H1 (cell line): ENCODE measurements at regions not wholly inside any gene's neighbourhood (a gene's known extent, or its start where the extent isn't known, plus 50 kb on each side); places are given as distances from the start of the nearest gene placed in this dataset.
A peak's percentile ranks its signal among the peaks of the same experiment; 100 is the strongest.

Experiments used
- CTCF ChIA-PET: fragments of 300-600 bp; sonication (Branson Sonifier 250); formaldehyde crosslinking; loops from one replicate; lab custom pipeline; 2021; ENCODE audit not compliant: partially characterized antibody; lab: Charles Lee
- POLR2A ChIA-PET: fragments of 300-600 bp; sonication (Branson Sonifier 250); formaldehyde crosslinking; loops from one replicate; lab custom pipeline; 2021; ENCODE audit warnings: inconsistent platforms; ENCODE audit not compliant: partially characterized antibody; lab: Charles Lee
- DNase-seq, 2 experiments: peaks; one replicate each; pipeline versions ENCODE4 v3.0.0 to v3.0.0-alpha.2; 2010 to 2022; ENCODE audit warnings: low spot score in 2 of 2, low read depth in 1 of 2, mixed read lengths in 1 of 2
- FAIRE-seq: peaks from 2 replicates; lab custom pipeline; 2011; peaks lifted over from hg19 to GRCh38; lab: Jason Lieb, UNC
- H2AFZ ChIP-seq: 2 replicates; pipeline ENCODE4 v1.8.1; 2012; ENCODE audit warnings: low read length, inconsistent platforms
- H2AK5ac ChIP-seq: 2 replicates; pipeline ENCODE4 v1.6.1; 2013; ENCODE audit warnings: low read depth, low read length
- H2BK120ac ChIP-seq: replicated peaks from 2 replicates; pipeline ENCODE3; 2013; ENCODE audit warnings: low read depth, low read length, inconsistent platforms
- H2BK12ac ChIP-seq: 2 replicates; pipeline ENCODE4 v1.6.1; 2013; ENCODE audit warnings: low read depth, low read length
- H2BK15ac ChIP-seq: 2 replicates; pipeline ENCODE4 v1.6.1; 2013; ENCODE audit warnings: low read length
- H2BK20ac ChIP-seq: 2 replicates; pipeline ENCODE4 v1.6.1; 2013; ENCODE audit warnings: low read length
- H2BK5ac ChIP-seq: 2 replicates; pipeline ENCODE4 v1.6.1; 2013; ENCODE audit warnings: low read depth, low read length
- H3K14ac ChIP-seq: 2 replicates; pipeline ENCODE4 v1.6.1; 2013; ENCODE audit warnings: inconsistent platforms; ENCODE audit not compliant: insufficient read length
- H3K18ac ChIP-seq: 2 replicates; pipeline ENCODE4 v1.6.1; 2013; ENCODE audit warnings: low read length; ENCODE audit errors: extremely low read depth
- H3K23ac ChIP-seq: 2 replicates; pipeline ENCODE4 v1.6.1; 2013; ENCODE audit warnings: inconsistent platforms; ENCODE audit not compliant: insufficient read length
- H3K23me2 ChIP-seq: 2 replicates; pipeline ENCODE4 v1.6.1; 2013; ENCODE audit warnings: low read depth, low read length
- H3K27ac ChIP-seq: 2 replicates; pipeline ENCODE4 v1.6.1; 2011; ENCODE audit warnings: low read depth, low read length, inconsistent platforms
- H3K27me3 ChIP-seq, 4 experiments: replicated peaks in 1 of 4; 1 replicate in 1 of 4; 2 replicates in 3 of 4; pipeline versions ENCODE4 v1.6.1 to v1.8.1; 2011 to 2013; ENCODE audit warnings: low read length in 3 of 4, mild to moderate bottlenecking in 3 of 4, inconsistent platforms in 2 of 4, mixed read lengths in 2 of 4, moderate library complexity in 1 of 4; ENCODE audit not compliant: control insufficient read depth in 3 of 4, insufficient read depth in 3 of 4; ENCODE audit errors: extremely low read depth in 1 of 4
- H3K36me3 ChIP-seq, 4 experiments: 2 replicates each; pipeline versions ENCODE4 v1.6.1 to v1.8.1; 2011 to 2013; ENCODE audit warnings: mild to moderate bottlenecking in 4 of 4, low read length in 3 of 4, moderate library complexity in 2 of 4, control low read depth in 1 of 4, inconsistent platforms in 1 of 4; ENCODE audit not compliant: insufficient read depth in 4 of 4, control insufficient read depth in 2 of 4
- H3K4ac ChIP-seq: replicated peaks from 2 replicates; pipeline ENCODE3; 2013; ENCODE audit warnings: low read length, low read depth, mixed read lengths, inconsistent platforms; ENCODE audit not compliant: insufficient read length
- H3K4me1 ChIP-seq, 4 experiments: replicated peaks in 1 of 4; 1 replicate in 1 of 4; 2 replicates in 3 of 4; pipeline versions ENCODE4 v1.6.1 to v1.8.1; 2011 to 2013; ENCODE audit warnings: low read length in 3 of 4, inconsistent platforms in 2 of 4, mixed read lengths in 1 of 4; ENCODE audit not compliant: insufficient read depth in 4 of 4, control insufficient read depth in 3 of 4
- H3K4me2 ChIP-seq, 2 experiments: 2 replicates each; pipeline versions ENCODE4 v1.6.1 to v1.8.1; 2011 to 2013; ENCODE audit warnings: low read depth in 2 of 2, low read length in 2 of 2, control low read depth in 1 of 2, inconsistent platforms in 1 of 2, mild to moderate bottlenecking in 1 of 2; ENCODE audit not compliant: insufficient read depth in 1 of 2
- H3K4me3 ChIP-seq, 4 experiments: fragments of 200-600, 300-600 bp in 1 of 4; sonication (generic), shearing (Covaris generic), sonication (Bioruptor Twin) in 1 of 4; 2 replicates each; pipeline versions ENCODE4 v1.5.1 to v1.8.1; 2011 to 2016; ENCODE audit warnings: low read length in 4 of 4, low read depth in 3 of 4, control low read depth in 2 of 4, inconsistent platforms in 2 of 4, mild to moderate bottlenecking in 2 of 4, mixed read lengths in 1 of 4, moderate library complexity in 1 of 4; ENCODE audit not compliant: insufficient read depth in 2 of 4; ENCODE audit errors: extremely low read depth in 1 of 4
- H3K56ac ChIP-seq: replicated peaks from 2 replicates; pipeline ENCODE3; 2013; ENCODE audit warnings: low read depth, mild to moderate bottlenecking, mixed read lengths, low read length, inconsistent platforms; ENCODE audit not compliant: insufficient read length
- H3K79me1 ChIP-seq: 2 replicates; pipeline ENCODE4 v1.6.1; 2013; ENCODE audit warnings: low read depth, low read length, control low read depth
- H3K79me2 ChIP-seq, 2 experiments: 2 replicates each; pipeline versions ENCODE4 v1.6.1 to v1.8.1; 2012 to 2013; ENCODE audit warnings: low read length in 2 of 2, mild to moderate bottlenecking in 2 of 2, inconsistent platforms in 1 of 2; ENCODE audit not compliant: insufficient read depth in 2 of 2, control insufficient read depth in 1 of 2
- H3K9ac ChIP-seq, 4 experiments: replicated peaks in 1 of 4; 1 replicate in 1 of 4; 2 replicates in 3 of 4; pipeline versions ENCODE4 v1.6.1 to v1.8.1; 2011 to 2013; ENCODE audit warnings: low read depth in 3 of 4, low read length in 3 of 4, control low read depth in 2 of 4, mild to moderate bottlenecking in 2 of 4, moderate library complexity in 2 of 4, inconsistent platforms in 1 of 4; ENCODE audit errors: extremely low read depth in 1 of 4
- H3K9me3 ChIP-seq, 2 experiments: 2 replicates each; pipeline versions ENCODE4 v1.6.1 to v1.8.1; 2012 to 2013; ENCODE audit warnings: mild to moderate bottlenecking in 2 of 2, moderate library complexity in 2 of 2, control low read depth in 1 of 2, inconsistent platforms in 1 of 2, low read depth in 1 of 2, low read length in 1 of 2, mixed read lengths in 1 of 2; ENCODE audit not compliant: insufficient read depth in 2 of 2
- H4K20me1 ChIP-seq, 2 experiments: replicated peaks in 1 of 2; 2 replicates each; pipeline versions ENCODE3 to v1.8.1; 2011 to 2013; ENCODE audit warnings: inconsistent platforms in 2 of 2, low read length in 2 of 2, mild to moderate bottlenecking in 1 of 2; ENCODE audit not compliant: insufficient read depth in 2 of 2, control insufficient read depth in 1 of 2
- H4K5ac ChIP-seq: 2 replicates; pipeline ENCODE4 v1.6.1; 2013; ENCODE audit warnings: low read length, low read depth, mixed read lengths, inconsistent platforms; ENCODE audit not compliant: insufficient read length
- H4K8ac ChIP-seq: 2 replicates; pipeline ENCODE4 v1.8.0; 2013; ENCODE audit warnings: mild to moderate bottlenecking, moderate library complexity, low read length, inconsistent platforms; ENCODE audit not compliant: insufficient read depth; ENCODE audit errors: extremely low read depth
- H4K91ac ChIP-seq: replicated peaks from 2 replicates; pipeline ENCODE3; 2013; ENCODE audit warnings: low read length, mixed read lengths, inconsistent platforms; ENCODE audit not compliant: insufficient read length
- HDAC2 ChIP-seq, 2 experiments: fragments of 300-600 bp in 1 of 2; sonication (generic) in 1 of 2; IDR thresholded peaks; 2 replicates each; pipeline ENCODE4 v1.6.1; 2011 to 2012; ENCODE audit warnings: low read depth in 2 of 2, low read length in 2 of 2, mild to moderate bottlenecking in 2 of 2, moderate library complexity in 2 of 2, borderline replicate concordance in 1 of 2, inconsistent platforms in 1 of 2
- KDM1A ChIP-seq: fragments of 200-600, 300-600 bp; sonication (generic); IDR thresholded peaks from 2 replicates; pipeline ENCODE4 v1.7.1; 2016; ENCODE audit warnings: mild to moderate bottlenecking, low read length, borderline replicate concordance
- MAFK ChIP-seq: IDR thresholded peaks from 2 replicates; pipeline ENCODE4 v1.6.1; 2012; ENCODE audit warnings: low read depth, mild to moderate bottlenecking, improper control_type of control experiment, low read length
- NANOG ChIP-seq: IDR thresholded peaks from 2 replicates; pipeline ENCODE4 v1.6.1; 2011; ENCODE audit warnings: low read length, low read depth, mild to moderate bottlenecking, inconsistent platforms; ENCODE audit not compliant: insufficient read depth, poor library complexity, severe bottlenecking
- POLR2AphosphoS5 ChIP-seq: IDR thresholded peaks from 2 replicates; pipeline ENCODE4 v1.6.1; 2011; ENCODE audit warnings: low read depth, low read length
- SRF ChIP-seq: IDR thresholded peaks from 2 replicates; pipeline ENCODE4 v1.6.1; 2011; ENCODE audit warnings: mild to moderate bottlenecking, low read depth, low read length, moderate library complexity
- USF2 ChIP-seq: IDR thresholded peaks from 2 replicates; pipeline ENCODE4 v1.6.1; 2011; ENCODE audit warnings: low read length, improper control_type of control experiment
- WGBS, 2 experiments: shearing (Covaris generic) in 1 of 2; methylation state at CpG; one replicate each; pipeline versions ENCODE4 v1.1.6 to v1.1.7; 2013 to 2015; ENCODE audit warnings: low lambda C conversion rate in 2 of 2, mixed read lengths in 2 of 2, inconsistent platforms in 1 of 2, low coverage in 1 of 2, missing lambda C conversion rate in 1 of 2; ENCODE audit not compliant: insufficient replicate concordance in 2 of 2, insufficient coverage in 1 of 2, insufficient read length in 1 of 2; ENCODE audit errors: extremely low coverage in 1 of 2, missing lambda C conversion rate in 1 of 2; 5-methylcytosine and 5-hydroxymethylcytosine counted together

DNA sequence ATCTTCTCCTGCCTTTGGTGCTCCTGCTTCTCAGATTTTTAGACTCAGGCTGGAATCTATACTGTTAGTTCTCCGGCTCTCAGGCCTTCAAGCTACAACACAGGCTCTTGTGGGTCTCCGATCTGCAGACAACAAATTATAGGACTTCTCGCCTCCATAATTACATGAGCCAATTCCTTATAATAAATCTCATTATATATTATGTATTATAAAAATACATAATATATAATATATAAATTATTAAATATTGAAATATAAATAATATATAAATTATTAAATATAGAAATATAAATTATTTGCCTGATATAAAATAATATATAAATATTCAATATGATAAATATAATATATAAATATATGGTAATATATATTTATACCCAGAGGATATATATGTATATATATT lies 1214.0 kb downstream of the ROBO2 start:
- Histone ChIP-seq H3K27ac (no peak overlapping the region), H2BK12ac (no peak overlapping the region), H3K56ac (no peak overlapping the region), H2AK5ac (no peak overlapping the region), H2BK15ac (no peak overlapping the region), H3K23me2 (no peaks in the 10 kb centered on the region; the same call in 1 of the 2 replicates), H3K9ac (no peak overlapping the region), H3K79me2 (no peaks in the 10 kb centered on the region), H3K4me3 (no peak overlapping the region), H3K18ac (no peak overlapping the region), H3K27me3 (no peaks in the 10 kb centered on the region), H2AFZ (peak overlapping the region; percentile 90; the same call in 1 of the 2 replicates), H2BK5ac (no peak overlapping the region), H4K91ac (no peak overlapping the region), H4K20me1 (no peaks in the 10 kb centered on the region), H3K14ac (no peak overlapping the region), H3K79me1 (no peaks in the 10 kb centered on the region), H3K9me3 (no peaks in the 10 kb centered on the region), H3K4ac (no peak overlapping the region), H3K23ac (no peak overlapping the region), H3K4me1 (no peaks in the 10 kb centered on the region), H3K36me3 (no peaks in the 10 kb centered on the region), H3K4me2 (no peak overlapping the region), H4K8ac (no peak overlapping the region), H2BK120ac (no peak overlapping the region), H2BK20ac (no peak overlapping the region), H4K5ac (no peak overlapping the region)
- no peak for TF ChIP-seq POLR2AphosphoS5
- TF ChIP-seq SRF: no peak
- TF ChIP-seq HDAC2 (IDR thresholded peaks at IDR 0.05; ENCODE audit: borderline replicate concordance in 1 of 2, low read depth in 2 of 2, low read length in 2 of 2): no peak
- no peak for TF ChIP-seq MAFK
- TF ChIP-seq NANOG: no peak
- no peak for TF ChIP-seq KDM1A
- TF ChIP-seq USF2: no peak
- POLR2A ChIA-PET: no interaction called here
- DNase-seq (no peak), FAIRE-seq (no peak)
- CTCF ChIA-PET: no interaction called here
- 90% methylated on average over 3 of the region's 3 CpGs; no CpG with 5 or more reads in 1 of the 2 experiments for WGBS, 2 experiments
